Panc1 (cell line): ENCODE measurements at regions not wholly inside any gene's neighbourhood (a gene's known extent, or its start where the extent isn't known, plus 50 kb on each side); places are given as distances from the start of the nearest gene placed in this dataset.

Experiments
- ATAC-seq: fragments of 200-7000 bp; cut with Tn5 transposase; 2 replicates; pipeline ENCODE4 v1.9.1; 2020; ENCODE audit warnings: mild to moderate bottlenecking, moderate library complexity
- BruUV-seq: library from RNA; stranded (reverse); fragments of 400-500 nt; replicated peaks from 2 replicates; lab custom pipeline; 2021; lab: Mats Ljungman, UMichigan
- CTCF ChIA-PET: fragments of 300-600 bp; sonication (Branson Sonifier 250); formaldehyde crosslinking; loops from one replicate; lab custom pipeline; 2022; ENCODE audit warnings: antibody characterized with exemption; lab: Charles Lee
- POLR2A ChIA-PET: fragments of 300-600 bp; sonication (Branson Sonifier 250); formaldehyde crosslinking; loops from one replicate; lab custom pipeline; 2022; ENCODE audit warnings: antibody characterized with exemption; lab: Charles Lee
- DNase-seq: peaks from one replicate; pipeline ENCODE4 v3.0.0-alpha.2; 2010; ENCODE audit warnings: low read depth, low spot score
- H3K27ac ChIP-seq: 2 replicates; pipeline ENCODE4 v1.5.1; 2011; ENCODE audit warnings: mild to moderate bottlenecking, low read length, inconsistent platforms
- H3K27me3 ChIP-seq: fragments of 200-500 bp; sonication (Bioruptor generic); 2 replicates; pipeline ENCODE4 v1.6.0; 2014; ENCODE audit warnings: low read length, inconsistent platforms; ENCODE audit not compliant: control insufficient read depth, insufficient read depth
- H3K36me3 ChIP-seq: fragments of 200-500 bp; sonication (Bioruptor generic); 2 replicates; pipeline ENCODE4 v1.5.1; 2014; ENCODE audit warnings: inconsistent platforms, mild to moderate bottlenecking, low read length, moderate library complexity; ENCODE audit not compliant: control insufficient read depth, insufficient read depth
- H3K4me1 ChIP-seq: 2 replicates; pipeline ENCODE4 v1.5.1; 2011; ENCODE audit warnings: inconsistent platforms, mild to moderate bottlenecking, low read length, moderate library complexity; ENCODE audit not compliant: control insufficient read depth, insufficient read depth
- H3K4me3 ChIP-seq, 2 experiments: 2 replicates each; pipeline ENCODE4 v1.5.1; 2011 to 2012; ENCODE audit warnings: low read depth in 2 of 2, low read length in 2 of 2, mild to moderate bottlenecking in 2 of 2, inconsistent platforms in 1 of 2, moderate library complexity in 1 of 2
- H3K9me3 ChIP-seq: fragments of 200-500 bp; sonication (Bioruptor generic); 2 replicates; pipeline ENCODE4 v1.5.1; 2014; ENCODE audit warnings: low read depth, mild to moderate bottlenecking, inconsistent platforms, low read length, moderate library complexity; ENCODE audit not compliant: control insufficient read depth, insufficient read depth
- POLR2AphosphoS5 ChIP-seq: IDR thresholded peaks from 2 replicates; pipeline ENCODE4 v1.6.1; 2012; ENCODE audit warnings: mild to moderate bottlenecking, low read depth, low read length, moderate library complexity
- SIN3A ChIP-seq: IDR thresholded peaks from 2 replicates; pipeline ENCODE4 v1.6.1; 2012; ENCODE audit warnings: low read depth, mild to moderate bottlenecking, low read length, moderate library complexity, borderline replicate concordance; ENCODE audit not compliant: insufficient read depth
- TCF7L2 ChIP-seq: IDR thresholded peaks from 2 replicates; pipeline ENCODE4 v1.6.1; 2011; ENCODE audit warnings: mild to moderate bottlenecking, low read depth, low read length, inconsistent platforms
- in situ Hi-C: cut with HindIII; loops from 2 replicates; pipeline ENCODE4 v1.10.0; 2016; ENCODE audit warnings: low sequenced_read_pairs, low pct_unique_long_range_greater_than_20kb
- intact Hi-C: fragments of 100-400 bp; cut with micrococcal nuclease; formaldehyde crosslinking; loops from one replicate; pipeline ENCODE4 v1.10.0; 2022; ENCODE audit not compliant: unreplicated experiment
- TF ChIP-seq, protein P1 (sequence below): fragments of 450-650 bp; IDR thresholded peaks from 2 replicates; pipeline ENCODE4 v1.5.1; 2017; ENCODE audit warnings: mild to moderate bottlenecking
- TF ChIP-seq, protein P2 (sequence below), 2 experiments: IDR thresholded peaks; 2 replicates each; pipeline ENCODE4 v1.6.1; 2011 to 2012; ENCODE audit warnings: low read depth in 2 of 2, control low read depth in 1 of 2, low read length in 1 of 2, mild to moderate bottlenecking in 1 of 2, moderate library complexity in 1 of 2; ENCODE audit not compliant: insufficient read depth in 1 of 2

DNA sequence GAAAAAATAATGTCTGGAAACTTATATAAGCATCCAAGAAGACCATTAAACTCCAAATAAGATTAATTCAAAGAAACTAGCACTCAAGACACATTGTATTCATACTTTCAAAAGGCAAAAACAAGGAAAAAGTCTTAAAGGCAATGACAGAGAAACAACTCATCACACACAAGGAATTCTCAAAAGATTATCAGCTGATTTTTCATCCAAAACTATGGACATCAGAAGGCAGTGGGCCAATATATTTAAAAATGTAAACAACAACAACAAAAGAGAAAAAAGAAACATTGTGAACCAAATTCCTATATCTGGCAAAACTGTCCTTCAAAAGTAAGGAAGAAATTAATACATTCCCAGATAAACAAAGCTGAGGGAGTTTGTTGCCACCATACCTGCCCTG, 711.4 kb upstream of the GALNTL6 start:
- H3K27ac ChIP-seq: no peak overlapping the region
- POLR2A ChIA-PET: no interaction called here
- TF ChIP-seq SIN3A: no peak
- no peak for TF ChIP-seq TCF7L2
- TF ChIP-seq, protein P1, sequence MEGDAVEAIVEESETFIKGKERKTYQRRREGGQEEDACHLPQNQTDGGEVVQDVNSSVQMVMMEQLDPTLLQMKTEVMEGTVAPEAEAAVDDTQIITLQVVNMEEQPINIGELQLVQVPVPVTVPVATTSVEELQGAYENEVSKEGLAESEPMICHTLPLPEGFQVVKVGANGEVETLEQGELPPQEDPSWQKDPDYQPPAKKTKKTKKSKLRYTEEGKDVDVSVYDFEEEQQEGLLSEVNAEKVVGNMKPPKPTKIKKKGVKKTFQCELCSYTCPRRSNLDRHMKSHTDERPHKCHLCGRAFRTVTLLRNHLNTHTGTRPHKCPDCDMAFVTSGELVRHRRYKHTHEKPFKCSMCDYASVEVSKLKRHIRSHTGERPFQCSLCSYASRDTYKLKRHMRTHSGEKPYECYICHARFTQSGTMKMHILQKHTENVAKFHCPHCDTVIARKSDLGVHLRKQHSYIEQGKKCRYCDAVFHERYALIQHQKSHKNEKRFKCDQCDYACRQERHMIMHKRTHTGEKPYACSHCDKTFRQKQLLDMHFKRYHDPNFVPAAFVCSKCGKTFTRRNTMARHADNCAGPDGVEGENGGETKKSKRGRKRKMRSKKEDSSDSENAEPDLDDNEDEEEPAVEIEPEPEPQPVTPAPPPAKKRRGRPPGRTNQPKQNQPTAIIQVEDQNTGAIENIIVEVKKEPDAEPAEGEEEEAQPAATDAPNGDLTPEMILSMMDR: no peak
- no peak for TF ChIP-seq POLR2AphosphoS5
- TF ChIP-seq, protein P2, sequence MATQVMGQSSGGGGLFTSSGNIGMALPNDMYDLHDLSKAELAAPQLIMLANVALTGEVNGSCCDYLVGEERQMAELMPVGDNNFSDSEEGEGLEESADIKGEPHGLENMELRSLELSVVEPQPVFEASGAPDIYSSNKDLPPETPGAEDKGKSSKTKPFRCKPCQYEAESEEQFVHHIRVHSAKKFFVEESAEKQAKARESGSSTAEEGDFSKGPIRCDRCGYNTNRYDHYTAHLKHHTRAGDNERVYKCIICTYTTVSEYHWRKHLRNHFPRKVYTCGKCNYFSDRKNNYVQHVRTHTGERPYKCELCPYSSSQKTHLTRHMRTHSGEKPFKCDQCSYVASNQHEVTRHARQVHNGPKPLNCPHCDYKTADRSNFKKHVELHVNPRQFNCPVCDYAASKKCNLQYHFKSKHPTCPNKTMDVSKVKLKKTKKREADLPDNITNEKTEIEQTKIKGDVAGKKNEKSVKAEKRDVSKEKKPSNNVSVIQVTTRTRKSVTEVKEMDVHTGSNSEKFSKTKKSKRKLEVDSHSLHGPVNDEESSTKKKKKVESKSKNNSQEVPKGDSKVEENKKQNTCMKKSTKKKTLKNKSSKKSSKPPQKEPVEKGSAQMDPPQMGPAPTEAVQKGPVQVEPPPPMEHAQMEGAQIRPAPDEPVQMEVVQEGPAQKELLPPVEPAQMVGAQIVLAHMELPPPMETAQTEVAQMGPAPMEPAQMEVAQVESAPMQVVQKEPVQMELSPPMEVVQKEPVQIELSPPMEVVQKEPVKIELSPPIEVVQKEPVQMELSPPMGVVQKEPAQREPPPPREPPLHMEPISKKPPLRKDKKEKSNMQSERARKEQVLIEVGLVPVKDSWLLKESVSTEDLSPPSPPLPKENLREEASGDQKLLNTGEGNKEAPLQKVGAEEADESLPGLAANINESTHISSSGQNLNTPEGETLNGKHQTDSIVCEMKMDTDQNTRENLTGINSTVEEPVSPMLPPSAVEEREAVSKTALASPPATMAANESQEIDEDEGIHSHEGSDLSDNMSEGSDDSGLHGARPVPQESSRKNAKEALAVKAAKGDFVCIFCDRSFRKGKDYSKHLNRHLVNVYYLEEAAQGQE (IDR thresholded peaks at IDR 0.05; ENCODE audit: insufficient read depth in 1 of 2, low read depth in 2 of 2, low read length in 1 of 2): no peak
- no peaks in the 10 kb centered on the region for H3K4me1 ChIP-seq
- BruUV-seq: no TSS peak
- DNase-seq: no peak
- CTCF ChIA-PET: no interaction called here
- H3K27me3 ChIP-seq: no peaks in the 10 kb centered on the region
- no peak for ATAC-seq
- H3K9me3 ChIP-seq: no peaks in the 10 kb centered on the region; the same call in 1 of the 2 replicates
- intact Hi-C loops: no loop called here
- H3K36me3 ChIP-seq: no peaks in the 10 kb centered on the region; the same call in 1 of the 2 replicates
- no peak overlapping the region for H3K4me3 ChIP-seq
- in situ Hi-C loops: no loop called here

GRCh38 chr4:171087089-171087488, 726.1 kb upstream of the GALNTL6 start:
- DNase-seq (no peak), ATAC-seq (no peak)
- CTCF ChIA-PET: no interaction called here

More at GRCh38 chr4:171087089-171087488, 726.1 kb upstream of the GALNTL6 start:
- Histone ChIP-seq H3K27me3 (no peaks in the 10 kb centered on the region), H3K4me3 (no peak overlapping the region), H3K9me3 (no peaks in the 10 kb centered on the region; the same call in 1 of the 2 replicates), H3K27ac (no peak overlapping the region), H3K4me1 (no peaks in the 10 kb centered on the region), H3K36me3 (no peaks in the 10 kb centered on the region)
- intact Hi-C loops: no loop called here
- TF ChIP-seq POLR2AphosphoS5 (no peak), SIN3A (no peak), TCF7L2 (no peak)
- TF ChIP-seq, protein P1: no peak
- TF ChIP-seq, protein P2 (IDR thresholded peaks at IDR 0.05; ENCODE audit: insufficient read depth in 1 of 2, low read depth in 2 of 2, low read length in 1 of 2): no peak
- no TSS peak for BruUV-seq
- in situ Hi-C loops: no loop called here
- POLR2A ChIA-PET: no interaction called here
